ENCODE measurements at regions not wholly inside any gene's neighbourhood (a gene's known extent, or its start where the extent isn't known, plus 50 kb on each side); places are given as distances from the start of the nearest gene placed in this dataset.
"Not testable (repeated sequence)": the region's sequence is repeated elsewhere in the genome, so short reads cannot be mapped to it uniquely, and the experiment has no call there.

- H3K27me3 ChIP-seq (ENCODE audit: control insufficient read depth in 2 of 2, insufficient read depth in 1 of 2, low read length in 1 of 2): no peaks in the 10 kb centered on the region
- WGBS: 87% methylated on average over 3 of the region's 3 CpGs
- H3K36me3 ChIP-seq (ENCODE audit: control insufficient read depth in 2 of 2, insufficient read depth in 2 of 2, low read length in 1 of 2): no peaks in the 10 kb centered on the region
- H3K4me1 ChIP-seq (ENCODE audit: control insufficient read depth in 2 of 2, insufficient read depth in 2 of 2, low read length in 2 of 2): peaks cover 0 to 2% of the 10 kb centered on the region in 2 donors
- no peak for DNase-seq (ENCODE audit: low read depth in 6 of 9, low spot score in 9 of 9)
- no peak overlapping the region for H3K4me3 ChIP-seq (ENCODE audit: low read length in 2 of 2)
- no peaks in the 10 kb centered on the region for H3K9me3 ChIP-seq (ENCODE audit: control insufficient read depth in 2 of 2, insufficient read depth in 1 of 2, low read length in 1 of 2)
- H3K27ac ChIP-seq (ENCODE audit: low read depth in 1 of 2, low read length in 1 of 2): no peak overlapping the region
These were observed 144.4 kb upstream of the PRICKLE1 start for GRCh38 chr12:42733911-42734310.

GRCh38 chr12:42732908-42733411, 143.4 kb upstream of the PRICKLE1 start:
- H3K27me3 ChIP-seq (ENCODE audit: control insufficient read depth in 2 of 2, insufficient read depth in 1 of 2, low read length in 1 of 2): no peaks in the 10 kb centered on the region
- no peak overlapping the region for H3K4me3 ChIP-seq (ENCODE audit: low read length in 2 of 2)
- no peaks in the 10 kb centered on the region for H3K36me3 ChIP-seq (ENCODE audit: control insufficient read depth in 2 of 2, insufficient read depth in 2 of 2, low read length in 1 of 2)
- no peak for DNase-seq (ENCODE audit: low read depth in 6 of 9, low spot score in 9 of 9)
- no peaks in the 10 kb centered on the region for H3K9me3 ChIP-seq (ENCODE audit: control insufficient read depth in 2 of 2, insufficient read depth in 1 of 2, low read length in 1 of 2)
- H3K4me1 ChIP-seq (ENCODE audit: control insufficient read depth in 2 of 2, insufficient read depth in 2 of 2, low read length in 2 of 2): peaks cover 0 to 2% of the 10 kb centered on the region in 2 donors
- H3K27ac ChIP-seq (ENCODE audit: low read depth in 1 of 2, low read length in 1 of 2): no peak overlapping the region
- WGBS: 68% methylated on average over 3 of the region's 3 CpGs

GRCh38 chr12:42730291-42730690, 140.7 kb upstream of the PRICKLE1 start:
- Histone ChIP-seq H3K27me3 (ENCODE audit: control insufficient read depth in 2 of 2, insufficient read depth in 1 of 2, low read length in 1 of 2) (no peaks in the 10 kb centered on the region), H3K4me1 (ENCODE audit: control insufficient read depth in 2 of 2, insufficient read depth in 2 of 2, low read length in 2 of 2) (peaks cover 0 to 2% of the 10 kb centered on the region in 2 donors), H3K27ac (ENCODE audit: low read depth in 1 of 2, low read length in 1 of 2) (no peak overlapping the region), H3K9me3 (ENCODE audit: control insufficient read depth in 2 of 2, insufficient read depth in 1 of 2, low read length in 1 of 2) (peaks cover 0 to 7% of the 10 kb centered on the region in 2 donors), H3K36me3 (ENCODE audit: control insufficient read depth in 2 of 2, insufficient read depth in 2 of 2, low read length in 1 of 2) (no peaks in the 10 kb centered on the region), H3K4me3 (ENCODE audit: low read length in 2 of 2) (no peak overlapping the region)
- whole genome bisulfite sequencing: 90% methylated on average over 4 of the region's 4 CpGs
- no peak for DNase-seq (ENCODE audit: low read depth in 6 of 9, low spot score in 9 of 9)

- peaks cover 0 to 7% of the 10 kb centered on the region in 2 donors for H3K9me3 ChIP-seq (ENCODE audit: control insufficient read depth in 2 of 2, insufficient read depth in 1 of 2, low read length in 1 of 2)
These were observed 140.0 kb upstream of the PRICKLE1 start for GRCh38 chr12:42729535-42729900.

GRCh38 chr12:42728770-42729534, 139.4 kb upstream of the PRICKLE1 start:
- no peaks in the 10 kb centered on the region for H3K36me3 ChIP-seq (ENCODE audit: control insufficient read depth in 2 of 2, insufficient read depth in 2 of 2, low read length in 1 of 2)
- H3K27ac ChIP-seq (ENCODE audit: low read depth in 1 of 2, low read length in 1 of 2): no peak overlapping the region
- no peaks in the 10 kb centered on the region for H3K4me1 ChIP-seq (ENCODE audit: control insufficient read depth in 2 of 2, insufficient read depth in 2 of 2, low read length in 2 of 2)
- peaks cover 0 to 7% of the 10 kb centered on the region in 2 donors for H3K9me3 ChIP-seq (ENCODE audit: control insufficient read depth in 2 of 2, insufficient read depth in 1 of 2, low read length in 1 of 2)
- no peak overlapping the region for H3K4me3 ChIP-seq (ENCODE audit: low read length in 2 of 2)
- DNase-seq (ENCODE audit: low read depth in 6 of 9, low spot score in 9 of 9): no peak
- WGBS: 88% methylated on average over 9 of the region's 9 CpGs
- H3K27me3 ChIP-seq (ENCODE audit: control insufficient read depth in 2 of 2, insufficient read depth in 1 of 2, low read length in 1 of 2): no peaks in the 10 kb centered on the region

More at GRCh38 chr12:42729535-42729900, 140.0 kb upstream of the PRICKLE1 start:
- DNase-seq (ENCODE audit: low read depth in 6 of 9, low spot score in 9 of 9): no peak
- peaks cover 0 to under 1% of the 10 kb centered on the region in 2 donors for H3K4me1 ChIP-seq (ENCODE audit: control insufficient read depth in 2 of 2, insufficient read depth in 2 of 2, low read length in 2 of 2)
- 92% methylated on average over 3 of the region's 3 CpGs for WGBS
- no peak overlapping the region for H3K4me3 ChIP-seq (ENCODE audit: low read length in 2 of 2)
- H3K27me3 ChIP-seq (ENCODE audit: control insufficient read depth in 2 of 2, insufficient read depth in 1 of 2, low read length in 1 of 2): no peaks in the 10 kb centered on the region
- no peak overlapping the region for H3K27ac ChIP-seq (ENCODE audit: low read depth in 1 of 2, low read length in 1 of 2)
- H3K36me3 ChIP-seq (ENCODE audit: control insufficient read depth in 2 of 2, insufficient read depth in 2 of 2, low read length in 1 of 2): no peaks in the 10 kb centered on the region

GRCh38 chr12:42728287-42728686, 138.7 kb upstream of the PRICKLE1 start:
- WGBS: 76% methylated on average over 2 of the region's 2 CpGs
- DNase-seq (ENCODE audit: low read depth in 6 of 9, low spot score in 9 of 9): no peak
- no peaks in the 10 kb centered on the region for H3K36me3 ChIP-seq (ENCODE audit: control insufficient read depth in 2 of 2, insufficient read depth in 2 of 2, low read length in 1 of 2)

GRCh38 chr12:42725809-42726208, 136.3 kb upstream of the PRICKLE1 start:
- Histone ChIP-seq H3K27ac (ENCODE audit: low read depth in 1 of 2, low read length in 1 of 2) (no peak overlapping the region), H3K9me3 (ENCODE audit: control insufficient read depth in 2 of 2, insufficient read depth in 1 of 2, low read length in 1 of 2) (peaks cover 0 to 7% of the 10 kb centered on the region in 2 donors), H3K4me3 (ENCODE audit: low read length in 2 of 2) (no peak overlapping the region), H3K36me3 (ENCODE audit: control insufficient read depth in 2 of 2, insufficient read depth in 2 of 2, low read length in 1 of 2) (no peaks in the 10 kb centered on the region), H3K27me3 (ENCODE audit: control insufficient read depth in 2 of 2, insufficient read depth in 1 of 2, low read length in 1 of 2) (no peaks in the 10 kb centered on the region), H3K4me1 (ENCODE audit: control insufficient read depth in 2 of 2, insufficient read depth in 2 of 2, low read length in 2 of 2) (no peaks in the 10 kb centered on the region)
- DNase-seq (ENCODE audit: low read depth in 6 of 9, low spot score in 9 of 9): no peak
- WGBS: 96% methylated on average over 3 of the region's 3 CpGs

More at GRCh38 chr12:42728287-42728686, 138.7 kb upstream of the PRICKLE1 start:
- Histone ChIP-seq H3K4me1 (ENCODE audit: control insufficient read depth in 2 of 2, insufficient read depth in 2 of 2, low read length in 2 of 2) (no peaks in the 10 kb centered on the region), H3K27ac (ENCODE audit: low read depth in 1 of 2, low read length in 1 of 2) (no peak overlapping the region), H3K27me3 (ENCODE audit: control insufficient read depth in 2 of 2, insufficient read depth in 1 of 2, low read length in 1 of 2) (no peaks in the 10 kb centered on the region), H3K4me3 (ENCODE audit: low read length in 2 of 2) (no peak overlapping the region), H3K9me3 (ENCODE audit: control insufficient read depth in 2 of 2, insufficient read depth in 1 of 2, low read length in 1 of 2) (peaks cover 0 to 7% of the 10 kb centered on the region in 2 donors)

GRCh38 chr12:42716491-42716891, 126.9 kb upstream of the PRICKLE1 start:
- Histone ChIP-seq H3K27ac (ENCODE audit: low read depth in 1 of 2, low read length in 1 of 2) (no peak overlapping the region), H3K4me3 (ENCODE audit: low read length in 2 of 2) (no peak overlapping the region), H3K9me3 (ENCODE audit: control insufficient read depth in 2 of 2, insufficient read depth in 1 of 2, low read length in 1 of 2) (no peaks in the 10 kb centered on the region), H3K36me3 (ENCODE audit: control insufficient read depth in 2 of 2, insufficient read depth in 2 of 2, low read length in 1 of 2) (no peaks in the 10 kb centered on the region), H3K27me3 (ENCODE audit: control insufficient read depth in 2 of 2, insufficient read depth in 1 of 2, low read length in 1 of 2) (no peaks in the 10 kb centered on the region), H3K4me1 (ENCODE audit: control insufficient read depth in 2 of 2, insufficient read depth in 2 of 2, low read length in 2 of 2) (no peaks in the 10 kb centered on the region)
- no peak for DNase-seq (ENCODE audit: low read depth in 6 of 9, low spot score in 9 of 9)
- 53% methylated on average over 5 of the region's 5 CpGs for WGBS

- 93% methylated on average over 3 of the region's 3 CpGs for WGBS
- not testable (repeated sequence) for H3K4me3 ChIP-seq (ENCODE audit: low read length in 2 of 2); H3K27ac ChIP-seq (ENCODE audit: low read depth in 1 of 2, low read length in 1 of 2); H3K9me3 ChIP-seq (ENCODE audit: control insufficient read depth in 2 of 2, insufficient read depth in 1 of 2, low read length in 1 of 2); H3K4me1 ChIP-seq (ENCODE audit: control insufficient read depth in 2 of 2, insufficient read depth in 2 of 2, low read length in 2 of 2); H3K36me3 ChIP-seq (ENCODE audit: control insufficient read depth in 2 of 2, insufficient read depth in 2 of 2, low read length in 1 of 2); H3K27me3 ChIP-seq (ENCODE audit: control insufficient read depth in 2 of 2, insufficient read depth in 1 of 2, low read length in 1 of 2); DNase-seq (ENCODE audit: low read depth in 6 of 9, low spot score in 9 of 9)
These were observed 124.0 kb upstream of the PRICKLE1 start for GRCh38 chr12:42713566-42713965.

Data from thymus (tissue), 11 donors.